ENCODE measurements at regions not wholly inside any gene's neighbourhood (a gene's known extent, or its start where the extent isn't known, plus 50 kb on each side); places are given as distances from the start of the nearest gene placed in this dataset.

DNA sequence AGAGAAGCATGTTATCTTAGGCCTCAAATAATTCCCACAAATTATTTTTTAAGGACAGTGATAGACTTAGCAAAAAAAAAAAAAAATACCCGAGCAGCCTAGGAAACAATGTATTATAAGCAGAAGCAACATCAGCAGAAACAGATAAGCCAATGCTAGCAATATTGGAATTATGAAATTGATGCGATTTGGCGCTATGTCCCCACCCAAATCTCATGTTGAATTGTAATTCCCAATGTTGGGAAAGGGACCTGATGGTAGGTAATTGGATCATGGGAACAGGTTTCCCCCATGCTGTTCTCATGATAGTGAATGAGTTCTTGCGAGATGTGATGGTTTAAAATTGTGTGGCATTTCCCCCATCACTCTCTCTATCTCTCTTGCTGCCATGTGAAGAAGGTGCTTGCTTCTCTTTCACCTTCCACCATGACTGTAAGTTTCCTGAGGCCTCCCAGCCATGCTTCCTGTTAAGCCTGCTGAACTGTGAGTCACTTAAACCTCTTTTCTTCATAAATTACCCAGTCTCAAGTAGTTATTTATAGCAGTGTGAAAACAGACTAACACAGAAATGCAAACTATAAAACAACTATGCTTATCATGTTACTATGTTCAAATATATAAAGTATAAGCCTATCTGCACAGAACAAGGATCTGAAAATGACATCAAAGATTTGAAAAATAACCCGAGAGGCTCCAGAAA is 75.6 kb upstream of the HIVEP3 start:
- intact Hi-C loops (cut with DNase I; ENCODE audit: low total_unique reads): no loop called here
- no peak overlapping the region for H3K27ac ChIP-seq
- TF ChIP-seq, protein P1, sequence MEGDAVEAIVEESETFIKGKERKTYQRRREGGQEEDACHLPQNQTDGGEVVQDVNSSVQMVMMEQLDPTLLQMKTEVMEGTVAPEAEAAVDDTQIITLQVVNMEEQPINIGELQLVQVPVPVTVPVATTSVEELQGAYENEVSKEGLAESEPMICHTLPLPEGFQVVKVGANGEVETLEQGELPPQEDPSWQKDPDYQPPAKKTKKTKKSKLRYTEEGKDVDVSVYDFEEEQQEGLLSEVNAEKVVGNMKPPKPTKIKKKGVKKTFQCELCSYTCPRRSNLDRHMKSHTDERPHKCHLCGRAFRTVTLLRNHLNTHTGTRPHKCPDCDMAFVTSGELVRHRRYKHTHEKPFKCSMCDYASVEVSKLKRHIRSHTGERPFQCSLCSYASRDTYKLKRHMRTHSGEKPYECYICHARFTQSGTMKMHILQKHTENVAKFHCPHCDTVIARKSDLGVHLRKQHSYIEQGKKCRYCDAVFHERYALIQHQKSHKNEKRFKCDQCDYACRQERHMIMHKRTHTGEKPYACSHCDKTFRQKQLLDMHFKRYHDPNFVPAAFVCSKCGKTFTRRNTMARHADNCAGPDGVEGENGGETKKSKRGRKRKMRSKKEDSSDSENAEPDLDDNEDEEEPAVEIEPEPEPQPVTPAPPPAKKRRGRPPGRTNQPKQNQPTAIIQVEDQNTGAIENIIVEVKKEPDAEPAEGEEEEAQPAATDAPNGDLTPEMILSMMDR (IDR thresholded peaks at IDR 0.05): no peak
- no peak overlapping the region for H3K4me3 ChIP-seq
- no peaks in the 10 kb centered on the region for H3K36me3 ChIP-seq
- DNase-seq: no peak
- H3K9me3 ChIP-seq: no peaks in the 10 kb centered on the region
- H3K27me3 ChIP-seq: no peaks in the 10 kb centered on the region
- H3K4me1 ChIP-seq: no peaks in the 10 kb centered on the region

DNA sequence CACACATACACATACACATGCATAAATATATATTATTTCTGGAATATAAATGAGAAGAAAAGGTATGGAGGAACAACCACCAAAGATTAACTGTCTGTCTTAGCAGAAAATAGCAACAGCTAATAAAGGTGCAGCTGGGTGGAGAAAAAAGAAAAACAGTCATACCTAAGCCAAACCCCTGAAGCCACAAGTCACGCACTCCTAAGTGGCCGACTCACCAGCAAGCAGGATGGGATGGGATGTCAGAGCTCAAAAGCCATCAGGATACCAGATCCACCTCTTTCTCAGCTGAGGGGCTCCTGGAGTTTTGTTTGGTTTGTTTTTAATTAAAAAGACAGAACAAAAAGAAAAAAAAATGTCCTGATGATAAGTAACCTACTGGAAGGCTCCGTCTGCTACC is 64.7 kb upstream of the HIVEP3 start:
- H3K36me3 ChIP-seq: no peaks in the 10 kb centered on the region
- intact Hi-C loops (cut with DNase I; ENCODE audit: low total_unique reads): no loop called here
- no peak for DNase-seq
- H3K9me3 ChIP-seq: no peaks in the 10 kb centered on the region
- no peak overlapping the region for H3K4me3 ChIP-seq
- TF ChIP-seq, protein P1 (IDR thresholded peaks at IDR 0.05): no peak
- no peaks in the 10 kb centered on the region for H3K4me1 ChIP-seq
- H3K27me3 ChIP-seq: no peaks in the 10 kb centered on the region
- no peak overlapping the region for H3K27ac ChIP-seq

DNA sequence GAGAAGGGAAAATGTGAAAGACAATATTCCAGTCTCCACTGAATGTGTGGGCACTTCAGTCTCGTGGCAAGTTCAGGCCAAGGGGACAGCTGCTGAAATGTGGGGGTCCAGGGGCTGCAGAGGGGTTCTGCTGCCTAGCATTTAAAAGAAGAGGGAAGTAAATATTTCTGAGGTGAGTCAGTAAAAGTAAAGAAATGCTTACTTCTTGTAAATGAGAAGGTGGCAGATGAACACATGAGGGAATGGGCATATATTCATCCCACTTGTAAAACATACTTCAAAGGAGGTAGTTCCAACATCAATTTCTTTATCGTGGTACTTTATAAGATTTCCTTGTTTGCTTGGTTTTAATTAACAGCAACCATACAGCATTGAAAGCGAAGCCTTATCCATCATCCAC is 63.1 kb upstream of the HIVEP3 start:
- DNase-seq: no peak
- no peaks in the 10 kb centered on the region for H3K9me3 ChIP-seq
- no peaks in the 10 kb centered on the region for H3K36me3 ChIP-seq
- H3K27ac ChIP-seq: no peak overlapping the region
- H3K27me3 ChIP-seq: no peaks in the 10 kb centered on the region
- no peaks in the 10 kb centered on the region for H3K4me1 ChIP-seq
- TF ChIP-seq, protein P1 (IDR thresholded peaks at IDR 0.05): no peak
- no peak overlapping the region for H3K4me3 ChIP-seq
- intact Hi-C loops (cut with DNase I; ENCODE audit: low total_unique reads): no loop called here

DNA sequence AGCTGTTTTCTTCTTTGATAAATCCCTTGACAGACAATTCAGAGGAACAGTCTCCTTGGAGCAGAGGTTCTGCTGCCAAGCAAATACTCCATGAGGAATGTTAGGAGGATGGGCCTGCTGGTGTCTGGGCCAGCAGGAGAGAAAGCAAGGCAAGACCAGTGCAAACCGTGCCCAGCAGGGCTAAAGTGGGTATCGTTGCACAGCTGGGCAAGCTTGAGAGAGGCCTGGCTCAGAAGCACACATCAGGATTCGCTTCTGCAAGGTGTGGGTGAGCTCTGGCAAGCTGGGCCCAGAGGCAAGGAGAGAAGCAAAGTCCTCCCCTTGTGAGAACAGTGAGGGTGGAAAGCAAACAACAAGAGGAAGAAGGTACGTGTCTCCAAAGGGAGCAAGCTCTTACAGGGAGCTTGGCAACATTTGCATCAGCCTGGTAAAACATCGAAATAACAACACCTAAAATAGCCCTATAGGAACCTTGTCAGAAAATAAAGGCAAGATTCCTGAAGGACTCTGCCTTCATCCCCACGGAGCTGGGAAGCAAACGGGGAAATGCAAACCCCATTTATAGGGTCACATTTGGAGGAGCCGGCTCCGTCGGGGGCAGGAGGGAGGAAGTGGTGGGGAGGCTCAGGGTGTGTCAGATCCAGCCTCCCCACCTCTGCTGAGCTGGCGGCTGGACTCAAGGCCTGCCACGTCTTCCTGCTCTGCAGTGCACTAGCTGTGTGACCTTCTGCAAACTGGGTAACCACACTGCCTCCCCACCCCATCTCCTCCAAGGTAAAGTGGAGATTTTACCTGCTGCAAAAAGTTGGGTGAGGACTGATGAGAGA is 62.3 kb upstream of the HIVEP3 start:
- Histone ChIP-seq H3K4me1 (no peaks in the 10 kb centered on the region), H3K27me3 (no peaks in the 10 kb centered on the region), H3K36me3 (no peaks in the 10 kb centered on the region), H3K4me3 (no peak overlapping the region), H3K9me3 (no peaks in the 10 kb centered on the region), H3K27ac (no peak overlapping the region)
- no peak for DNase-seq
- intact Hi-C loops (cut with DNase I; ENCODE audit: low total_unique reads): no loop called here
- TF ChIP-seq, protein P1 (IDR thresholded peaks at IDR 0.05): no peak

DNA sequence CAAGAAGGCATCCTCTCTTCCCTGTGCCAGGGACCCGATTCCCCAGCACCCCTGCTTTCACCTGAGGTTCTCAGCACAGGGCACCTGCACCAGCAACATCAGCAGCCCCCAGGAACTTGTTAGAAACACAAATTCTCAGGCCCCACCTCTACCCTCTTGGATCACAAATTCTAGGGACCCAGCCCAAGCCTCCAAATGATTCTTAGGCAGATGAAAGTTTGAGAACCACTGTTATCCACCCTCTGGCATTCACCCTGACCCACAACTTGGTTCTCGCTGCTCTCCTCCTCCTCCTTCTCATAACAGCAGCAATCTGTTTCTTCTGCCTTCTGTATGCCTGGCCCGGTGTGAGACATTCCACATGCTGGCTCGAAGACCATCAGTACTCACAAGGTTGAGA is 60.3 kb upstream of the HIVEP3 start:
- intact Hi-C loops (cut with DNase I; ENCODE audit: low total_unique reads): no loop called here

More for the DNA sequence above, 60.3 kb upstream of the HIVEP3 start:
- TF ChIP-seq, protein P1 (IDR thresholded peaks at IDR 0.05): no peak
- Histone ChIP-seq H3K9me3 (no peaks in the 10 kb centered on the region), H3K36me3 (no peaks in the 10 kb centered on the region), H3K27me3 (no peaks in the 10 kb centered on the region), H3K27ac (no peak overlapping the region), H3K4me3 (no peak overlapping the region), H3K4me1 (no peaks in the 10 kb centered on the region)
- DNase-seq: no peak
